ENCODE measurements at regions not wholly inside any gene's neighbourhood (a gene's known extent, or its start where the extent isn't known, plus 50 kb on each side); places are given as distances from the start of the nearest gene placed in this dataset.

- Histone ChIP-seq H3K27ac (ENCODE audit: low read depth, low read length, poor library complexity, severe bottlenecking) (no peak overlapping the region), H4K20me1 (ENCODE audit: insufficient read depth, low read length) (no peaks in the 10 kb centered on the region), H3K9me3 (ENCODE audit: low read length) (no peaks in the 10 kb centered on the region), H3K4me3 (ENCODE audit: low read depth, low read length, poor library complexity, severe bottlenecking) (no peak overlapping the region), H3K4me2 (ENCODE audit: low read length) (no peak overlapping the region), H3K79me2 (ENCODE audit: insufficient read depth, low read depth, low read length) (no peaks in the 10 kb centered on the region), H3K9me2 (ENCODE audit: insufficient read depth, low read length) (no peaks in the 10 kb centered on the region; the same call in 1 of the 2 replicates), H3K36me3 (ENCODE audit: insufficient read depth, low read length) (no peaks in the 10 kb centered on the region), H3K4me1 (ENCODE audit: insufficient read depth, low read length, poor library complexity, severe bottlenecking) (no peaks in the 10 kb centered on the region), H2AFZ (ENCODE audit: low read length) (no peak overlapping the region)
- intact Hi-C loops (cut with micrococcal nuclease; ENCODE audit: unreplicated experiment): no loop called here
- ChIA-PET CTCF (ENCODE audit: unreplicated experiment) (no interaction called here), POLR2A (no interaction called here)
- TF ChIP-seq CTCF (conservative IDR thresholded peaks at IDR 0.05; ENCODE audit: low read length) (no peak), EZH2phosphoT487 (IDR thresholded peaks at IDR 0.05; ENCODE audit: borderline replicate concordance, low read depth, low read length) (no peak)
- BruUV-seq (replicated peaks): no TSS peak
- no peak for DNase-seq (ENCODE audit: low spot score)
Measured at GRCh38 chr14:44658389-44658696, 151.3 kb upstream of the FSCB start.

- DNase-seq (ENCODE audit: low spot score): no peak
- intact Hi-C loops (cut with micrococcal nuclease; ENCODE audit: unreplicated experiment): no loop called here
- ChIA-PET POLR2A (no interaction called here), CTCF (ENCODE audit: unreplicated experiment) (no interaction called here)
- Histone ChIP-seq H3K27ac (ENCODE audit: low read depth, low read length, poor library complexity, severe bottlenecking) (no peak overlapping the region), H3K9me3 (ENCODE audit: low read length) (no peaks in the 10 kb centered on the region), H3K79me2 (ENCODE audit: insufficient read depth, low read depth, low read length) (no peaks in the 10 kb centered on the region), H4K20me1 (ENCODE audit: insufficient read depth, low read length) (no peaks in the 10 kb centered on the region), H3K36me3 (ENCODE audit: insufficient read depth, low read length) (no peaks in the 10 kb centered on the region), H3K4me3 (ENCODE audit: low read depth, low read length, poor library complexity, severe bottlenecking) (no peak overlapping the region), H3K9me2 (ENCODE audit: insufficient read depth, low read length) (no peaks in the 10 kb centered on the region; the same call in 1 of the 2 replicates), H3K4me2 (ENCODE audit: low read length) (no peak overlapping the region), H3K4me1 (ENCODE audit: insufficient read depth, low read length, poor library complexity, severe bottlenecking) (no peaks in the 10 kb centered on the region), H2AFZ (ENCODE audit: low read length) (no peak overlapping the region)
- no TSS peak for BruUV-seq (replicated peaks)
- no peak for TF ChIP-seq EZH2phosphoT487 (IDR thresholded peaks at IDR 0.05; ENCODE audit: borderline replicate concordance, low read depth, low read length)
- TF ChIP-seq CTCF (conservative IDR thresholded peaks at IDR 0.05; ENCODE audit: low read length): peak; percentile 37
Measured at GRCh38 chr14:44657696-44658388, 150.8 kb upstream of the FSCB start.

GRCh38 chr14:44657203-44657602, 150.1 kb upstream of the FSCB start:
- CTCF ChIA-PET (ENCODE audit: unreplicated experiment): no interaction called here
- no peak for TF ChIP-seq EZH2phosphoT487 (IDR thresholded peaks at IDR 0.05; ENCODE audit: borderline replicate concordance, low read depth, low read length)
- TF ChIP-seq CTCF (conservative IDR thresholded peaks at IDR 0.05; ENCODE audit: low read length): no peak
- no peaks in the 10 kb centered on the region for H4K20me1 ChIP-seq (ENCODE audit: insufficient read depth, low read length)

More at GRCh38 chr14:44657203-44657602, 150.1 kb upstream of the FSCB start:
- POLR2A ChIA-PET: no interaction called here
- BruUV-seq (replicated peaks): no TSS peak
- intact Hi-C loops (cut with micrococcal nuclease; ENCODE audit: unreplicated experiment): no loop called here
- no peaks in the 10 kb centered on the region for H3K9me3 ChIP-seq (ENCODE audit: low read length)
- no peaks in the 10 kb centered on the region; the same call in 1 of the 2 replicates for H3K9me2 ChIP-seq (ENCODE audit: insufficient read depth, low read length)
- no peaks in the 10 kb centered on the region for H3K4me1 ChIP-seq (ENCODE audit: insufficient read depth, low read length, poor library complexity, severe bottlenecking)
- H3K79me2 ChIP-seq (ENCODE audit: insufficient read depth, low read depth, low read length): no peaks in the 10 kb centered on the region
- H3K4me2 ChIP-seq (ENCODE audit: low read length): no peak overlapping the region
- no peak for DNase-seq (ENCODE audit: low spot score)
- no peak overlapping the region for H3K27ac ChIP-seq (ENCODE audit: low read depth, low read length, poor library complexity, severe bottlenecking)
- no peak overlapping the region for H2AFZ ChIP-seq (ENCODE audit: low read length)
- H3K4me3 ChIP-seq (ENCODE audit: low read depth, low read length, poor library complexity, severe bottlenecking): no peak overlapping the region
- no peaks in the 10 kb centered on the region for H3K36me3 ChIP-seq (ENCODE audit: insufficient read depth, low read length)

All from OCI-LY7 (cell line).